ENCODE measurements at regions not wholly inside any gene's neighbourhood (a gene's known extent, or its start where the extent isn't known, plus 50 kb on each side); places are given as distances from the start of the nearest gene placed in this dataset.

GRCh38 chr20:55580475-55580874, 424.8 kb downstream of the CBLN4 start:
- no peaks in the 10 kb centered on the region for H3K9me3 ChIP-seq
- no peak overlapping the region for H3K4me3 ChIP-seq
- H3K27me3 ChIP-seq = no peaks in the 10 kb centered on the region
- no peak overlapping the region for H3K27ac ChIP-seq
- no peak for TF ChIP-seq POLR2A (IDR thresholded peaks at IDR 0.05)
- no peak for TF ChIP-seq EP300 (IDR thresholded peaks at IDR 0.05)
- no peak for TF ChIP-seq CTCF (IDR thresholded peaks at IDR 0.05)
- intact Hi-C loops (cut with DNase I) = no loop called here
- H3K4me1 ChIP-seq (ENCODE audit: insufficient read depth) = no peaks in the 10 kb centered on the region
- DNase-seq = no peak
- H3K36me3 ChIP-seq = no peaks in the 10 kb centered on the region
- WGBS, 3 donors = 48 to 97% (median 69%) methylated on average over 2 of the region's 2 CpGs

GRCh38 chr20:55579802-55580201, 425.5 kb downstream of the CBLN4 start:
- no peaks in the 10 kb centered on the region for H3K9me3 ChIP-seq
- no peak for TF ChIP-seq EP300 (IDR thresholded peaks at IDR 0.05)
- TF ChIP-seq POLR2A (IDR thresholded peaks at IDR 0.05) = no peak
- TF ChIP-seq CTCF (IDR thresholded peaks at IDR 0.05) = no peak
- intact Hi-C loops (cut with DNase I) = no loop called here
- no peaks in the 10 kb centered on the region for H3K27me3 ChIP-seq
- DNase-seq = no peak
- H3K4me3 ChIP-seq = no peak overlapping the region
- H3K36me3 ChIP-seq = no peaks in the 10 kb centered on the region
- H3K27ac ChIP-seq = no peak overlapping the region
- WGBS, 3 donors = 86 to 92% (median 88%) methylated on average over 2 of the region's 2 CpGs
- H3K4me1 ChIP-seq (ENCODE audit: insufficient read depth) = no peaks in the 10 kb centered on the region

- no peak overlapping the region for H3K27ac ChIP-seq
- no peaks in the 10 kb centered on the region for H3K9me3 ChIP-seq
- no peaks in the 10 kb centered on the region for H3K36me3 ChIP-seq
- intact Hi-C loops (cut with DNase I) = no loop called here
- H3K27me3 ChIP-seq = no peaks in the 10 kb centered on the region
- no peak overlapping the region for H3K4me3 ChIP-seq
- no peaks in the 10 kb centered on the region for H3K4me1 ChIP-seq (ENCODE audit: insufficient read depth)
- no peak for DNase-seq
- 77 to 82% (median 79%) methylated on average over 1 of the region's 1 CpG for WGBS, 3 donors
- no peak for TF ChIP-seq EP300 (IDR thresholded peaks at IDR 0.05)
- TF ChIP-seq POLR2A (IDR thresholded peaks at IDR 0.05) = no peak
- no peak for TF ChIP-seq CTCF (IDR thresholded peaks at IDR 0.05)
These were observed 428.3 kb downstream of the CBLN4 start for GRCh38 chr20:55576981-55577380.

- WGBS, 3 donors = 24 to 44% (median 33%) methylated on average over 3 of the region's 3 CpGs
- no peak overlapping the region for H3K27ac ChIP-seq
These were observed 436.2 kb downstream of the CBLN4 start for GRCh38 chr20:55569084-55569483.

More at GRCh38 chr20:55569084-55569483, 436.2 kb downstream of the CBLN4 start:
- intact Hi-C loops (cut with DNase I) = no loop called here
- Histone ChIP-seq H3K4me1 (ENCODE audit: insufficient read depth) (peaks cover 9% of the 10 kb centered on the region), H3K36me3 (no peaks in the 10 kb centered on the region), H3K9me3 (no peaks in the 10 kb centered on the region), H3K4me3 (no peak overlapping the region), H3K27me3 (no peaks in the 10 kb centered on the region)
- no peak for DNase-seq
- TF ChIP-seq EP300 (IDR thresholded peaks at IDR 0.05) (no peak), CTCF (IDR thresholded peaks at IDR 0.05) (no peak)
